ENCODE measurements at regions not wholly inside any gene's neighbourhood (a gene's known extent, or its start where the extent isn't known, plus 50 kb on each side); places are given as distances from the start of the nearest gene placed in this dataset.

GRCh38 chr16:48963901-48964615 is 317.6 kb downstream of the CBLN1 start:
- no peak for DNase-seq (ENCODE audit: low spot score in 2 of 2)
- no peak overlapping the region for H3K4me3 ChIP-seq
- no peaks in the 10 kb centered on the region for H3K27me3 ChIP-seq
- no peaks in the 10 kb centered on the region for H3K4me1 ChIP-seq
- H3K27ac ChIP-seq, result no peak overlapping the region
- no peaks in the 10 kb centered on the region for H3K9me3 ChIP-seq
- no peaks in the 10 kb centered on the region for H3K36me3 ChIP-seq
- 79% methylated on average over 1 of the region's 1 CpG for WGBS
- TF ChIP-seq POLR2A (IDR thresholded peaks at IDR 0.05) (no peak), POLR2AphosphoS5 (IDR thresholded peaks at IDR 0.05) (no peak), CTCF (IDR thresholded peaks at IDR 0.05) (no peak), EP300 (IDR thresholded peaks at IDR 0.05) (no peak)

GRCh38 chr16:48963306-48963705 is 318.3 kb downstream of the CBLN1 start:
- no peaks in the 10 kb centered on the region for H3K36me3 ChIP-seq
- H3K27ac ChIP-seq, result no peak overlapping the region
- TF ChIP-seq EP300 (IDR thresholded peaks at IDR 0.05), result no peak
- no peak for TF ChIP-seq POLR2A (IDR thresholded peaks at IDR 0.05)
- no peak for TF ChIP-seq CTCF (IDR thresholded peaks at IDR 0.05)
- no peak for TF ChIP-seq POLR2AphosphoS5 (IDR thresholded peaks at IDR 0.05)
- no peak overlapping the region for H3K4me3 ChIP-seq
- H3K27me3 ChIP-seq, result no peaks in the 10 kb centered on the region
- no peak for DNase-seq (ENCODE audit: low spot score in 2 of 2)
- H3K9me3 ChIP-seq, result no peaks in the 10 kb centered on the region
- no peaks in the 10 kb centered on the region for H3K4me1 ChIP-seq
- WGBS, result 45% methylated on average over 2 of the region's 3 CpGs

- H3K27me3 ChIP-seq, result no peaks in the 10 kb centered on the region
- no peak overlapping the region for H3K4me3 ChIP-seq
- no peak overlapping the region for H3K27ac ChIP-seq
- H3K9me3 ChIP-seq, result no peaks in the 10 kb centered on the region
- no peaks in the 10 kb centered on the region for H3K4me1 ChIP-seq
- TF ChIP-seq EP300 (IDR thresholded peaks at IDR 0.05) (no peak), POLR2AphosphoS5 (IDR thresholded peaks at IDR 0.05) (no peak), CTCF (IDR thresholded peaks at IDR 0.05) (no peak), POLR2A (IDR thresholded peaks at IDR 0.05) (no peak)
- H3K36me3 ChIP-seq, result no peaks in the 10 kb centered on the region
- DNase-seq (ENCODE audit: low spot score in 2 of 2), result no peak
- WGBS, result 61% methylated on average over 4 of the region's 4 CpGs
Observed at GRCh38 chr16:48961546-48961945, 320.1 kb downstream of the CBLN1 start.

GRCh38 chr16:48960830-48961229 is 320.8 kb downstream of the CBLN1 start:
- TF ChIP-seq POLR2A (IDR thresholded peaks at IDR 0.05) (no peak), POLR2AphosphoS5 (IDR thresholded peaks at IDR 0.05) (no peak), EP300 (IDR thresholded peaks at IDR 0.05) (no peak), CTCF (IDR thresholded peaks at IDR 0.05) (no peak)
- H3K27me3 ChIP-seq, result no peaks in the 10 kb centered on the region
- H3K4me3 ChIP-seq, result no peak overlapping the region
- no peak overlapping the region for H3K27ac ChIP-seq
- H3K4me1 ChIP-seq, result no peaks in the 10 kb centered on the region
- no peak for DNase-seq (ENCODE audit: low spot score in 2 of 2)
- H3K36me3 ChIP-seq, result no peaks in the 10 kb centered on the region
- WGBS, result 89% methylated on average over 5 of the region's 5 CpGs
- no peaks in the 10 kb centered on the region for H3K9me3 ChIP-seq

GRCh38 chr16:48959747-48960146 is 321.9 kb downstream of the CBLN1 start:
- no peak overlapping the region for H3K27ac ChIP-seq
- no peaks in the 10 kb centered on the region for H3K36me3 ChIP-seq
- DNase-seq (ENCODE audit: low spot score in 2 of 2), result no peak
- H3K4me3 ChIP-seq, result no peak overlapping the region
- no peaks in the 10 kb centered on the region for H3K9me3 ChIP-seq
- H3K27me3 ChIP-seq, result no peaks in the 10 kb centered on the region
- TF ChIP-seq CTCF (IDR thresholded peaks at IDR 0.05) (no peak), POLR2AphosphoS5 (IDR thresholded peaks at IDR 0.05) (no peak), EP300 (IDR thresholded peaks at IDR 0.05) (no peak), POLR2A (IDR thresholded peaks at IDR 0.05) (no peak)
- no peaks in the 10 kb centered on the region for H3K4me1 ChIP-seq

Measured in suprapubic skin (tissue), 4 donors.